Left lung (tissue), 4 donors: ENCODE measurements at regions not wholly inside any gene's neighbourhood (a gene's known extent, or its start where the extent isn't known, plus 50 kb on each side); places are given as distances from the start of the nearest gene placed in this dataset.

Source experiments
- ATAC-seq: fragments of 200-7000 bp; cut with Tn5 transposase; one replicate; pipeline ENCODE4 v1.9.1; 2020; ENCODE audit warnings: moderate library complexity
- DNase-seq, 4 donors: peaks; one replicate each; pipeline ENCODE4 v3.0.0-alpha.2; 2013 to 2020
- H3K27ac ChIP-seq, 2 donors: fragments of 200-600 bp; sonication (generic) in 1 of 2; one replicate each; pipeline versions ENCODE4 v1.5.0 to v1.8.0; 2020 to 2021
- H3K27me3 ChIP-seq, 2 donors: fragments of 200-600 bp; sonication (generic) in 1 of 2; one replicate each; pipeline versions ENCODE4 v1.5.0 to v1.8.0; 2020 to 2021
- H3K36me3 ChIP-seq, 2 donors: fragments of 200-600 bp; sonication (generic) in 1 of 2; one replicate each; pipeline versions ENCODE4 v1.5.0 to v1.8.0; 2020 to 2021
- H3K4me1 ChIP-seq, 2 donors: fragments of 200-600 bp; one replicate each; pipeline ENCODE4 v1.8.0; 2021
- H3K4me3 ChIP-seq, 2 donors: fragments of 200-600 bp; sonication (generic) in 1 of 2; one replicate each; pipeline versions ENCODE4 v1.5.0 to v1.8.0; 2020 to 2021; ENCODE audit warnings: mild to moderate bottlenecking in 1 of 2
- H3K9me3 ChIP-seq, 2 donors: fragments of 200-600 bp; sonication (generic) in 1 of 2; one replicate each; pipeline versions ENCODE4 v1.5.0 to v1.8.0; 2020 to 2021
- CTCF ChIP-seq, 2 donors: fragments of 200-600 bp; sonication (generic) in 1 of 2; IDR thresholded peaks; one replicate each; pipeline versions ENCODE4 v1.5.0 to v1.8.0; 2021; ENCODE audit warnings: antibody characterized with exemption in 2 of 2
- intact Hi-C, 2 donors: fragments of 100-400 bp; cut with DNase I; formaldehyde crosslinking; loops; one replicate each; pipeline versions ENCODE4 v1.11.2 to v1.14.2; 2022
- donor health status: DM: no; HTN: yes; CAD: no.
- donor health status: DM: no; HTN: no; CAD: no.

GRCh38 chr20:40894237-40894630 is 134.4 kb upstream of the TOP1 start:
- DNase-seq (no peak), ATAC-seq (no peak)
- Histone ChIP-seq H3K4me1 (peaks cover 0 to 11% of the 10 kb centered on the region in 2 donors), H3K36me3 (no peaks in the 10 kb centered on the region), H3K4me3 (no peak overlapping the region), H3K27ac (no peak overlapping the region), H3K27me3 (no peaks in the 10 kb centered on the region), H3K9me3 (no peaks in the 10 kb centered on the region)
- intact Hi-C loops = no loop called here
- TF ChIP-seq CTCF (IDR thresholded peaks at IDR 0.05) = no peak

- no peak for TF ChIP-seq CTCF (IDR thresholded peaks at IDR 0.05)
- peaks cover 0 to 7% of the 10 kb centered on the region in 2 donors for H3K4me1 ChIP-seq
- no peak for DNase-seq
- no peaks in the 10 kb centered on the region for H3K9me3 ChIP-seq
- no peak overlapping the region for H3K27ac ChIP-seq
- ATAC-seq = no peak
- H3K4me3 ChIP-seq = no peak overlapping the region
- H3K27me3 ChIP-seq = no peaks in the 10 kb centered on the region
- no peaks in the 10 kb centered on the region for H3K36me3 ChIP-seq
- intact Hi-C loops = no loop called here
Measured at GRCh38 chr20:40895182-40895581, 133.4 kb upstream of the TOP1 start.

- TF ChIP-seq CTCF (IDR thresholded peaks at IDR 0.05) = no peak
- DNase-seq = no peak
- H3K27me3 ChIP-seq = no peaks in the 10 kb centered on the region
- no peaks in the 10 kb centered on the region for H3K36me3 ChIP-seq
- no peak overlapping the region for H3K4me3 ChIP-seq
- H3K4me1 ChIP-seq = peaks cover 0 to 6% of the 10 kb centered on the region in 2 donors
- H3K9me3 ChIP-seq = no peaks in the 10 kb centered on the region
- ATAC-seq = no peak
- H3K27ac ChIP-seq = no peak overlapping the region
- intact Hi-C loops = no loop called here
Measured at GRCh38 chr20:40896814-40897700, 131.6 kb upstream of the TOP1 start.

- intact Hi-C loops = no loop called here
- ATAC-seq (no peak), DNase-seq (no peak)
- H3K9me3 ChIP-seq = no peaks in the 10 kb centered on the region
- no peaks in the 10 kb centered on the region for H3K27me3 ChIP-seq
- H3K4me1 ChIP-seq = no peaks in the 10 kb centered on the region
- H3K27ac ChIP-seq = no peak overlapping the region
- no peaks in the 10 kb centered on the region for H3K36me3 ChIP-seq
- no peak for TF ChIP-seq CTCF (IDR thresholded peaks at IDR 0.05)
- no peak overlapping the region for H3K4me3 ChIP-seq
Measured at GRCh38 chr20:40899344-40899743, 129.3 kb upstream of the TOP1 start.

GRCh38 chr20:40900666-40901215 is 127.9 kb upstream of the TOP1 start:
- Histone ChIP-seq H3K27me3 (no peaks in the 10 kb centered on the region), H3K4me3 (no peak overlapping the region), H3K36me3 (no peaks in the 10 kb centered on the region), H3K27ac (no peak overlapping the region), H3K9me3 (peaks cover 0 to under 1% of the 10 kb centered on the region in 2 donors), H3K4me1 (no peaks in the 10 kb centered on the region)
- no peak for DNase-seq
- intact Hi-C loops = no loop called here
- ATAC-seq = no peak
- TF ChIP-seq CTCF (IDR thresholded peaks at IDR 0.05) = no peak
